ENCODE measurements at regions not wholly inside any gene's neighbourhood (a gene's known extent, or its start where the extent isn't known, plus 50 kb on each side); places are given as distances from the start of the nearest gene placed in this dataset.

- TF ChIP-seq BCLAF1 (IDR thresholded peaks at IDR 0.05) (no peak), SMARCA5 (IDR thresholded peaks at IDR 0.05) (no peak), SUPT20H (IDR thresholded peaks at IDR 0.05; ENCODE audit: borderline replicate concordance, control insufficient read depth, low read depth, low read length) (no peak), SMAD1 (IDR thresholded peaks at IDR 0.05; ENCODE audit: low read depth, partially characterized antibody) (no peak), NKRF (conservative IDR thresholded peaks at IDR 0.05) (no peak)
Measured at GRCh38 chr11:81000735-81001134, 1559.9 kb upstream of the TENM4 start (continued).

GRCh38 chr11:81000334-81000733, 1559.5 kb upstream of the TENM4 start:
- Histone ChIP-seq H4K20me1 (ENCODE audit: control insufficient read depth, insufficient read depth) (no peaks in the 10 kb centered on the region), H3K79me2 (ENCODE audit: control insufficient read depth, insufficient read depth, low read length) (no peaks in the 10 kb centered on the region), H3K27me3 (replicated peaks in 1 of 2; ENCODE audit: control insufficient read depth in 2 of 2, insufficient read depth in 2 of 2, low read length in 1 of 2) (no peaks in the 10 kb centered on the region), H2AFZ (ENCODE audit: control insufficient read depth, low read depth, low read length) (no peak overlapping the region), H3K4me3 (no peak overlapping the region), H3K9me3 (replicated peaks; ENCODE audit: control insufficient read depth, insufficient read depth, low read length) (no peaks in the 10 kb centered on the region), H3K9ac (ENCODE audit: control insufficient read depth, insufficient read depth, low read length) (no peak overlapping the region), H3K4me2 (ENCODE audit: control insufficient read depth, insufficient read depth) (no peak overlapping the region), H3K4me1 (ENCODE audit: control insufficient read depth, insufficient read depth, low read length) (no peaks in the 10 kb centered on the region), H3K27ac (ENCODE audit: control insufficient read depth, insufficient read depth) (no peak overlapping the region), H3K36me3 (ENCODE audit: control insufficient read depth in 2 of 2, insufficient read depth in 2 of 2, low read length in 1 of 2) (no peaks in the 10 kb centered on the region)
- ChIA-PET SMC1A (ENCODE audit: uncharacterized antibody, unreplicated experiment) (no interaction called here), POLR2A (no interaction called here), RAD21 (ENCODE audit: unreplicated experiment) (no interaction called here), CTCF (no interaction called here)
- ATAC-seq: no peak
- intact Hi-C loops (cut with micrococcal nuclease; ENCODE audit: unreplicated experiment) (no loop called here), in situ Hi-C loops (cut with MboI) (loop anchor here (25.0 kb wide), 1 partner anchor 1288 kb away; no protein-coding TSS in a partner anchor)
- TF ChIP-seq NRF1 (conservative IDR thresholded peaks at IDR 0.05; ENCODE audit: low read depth, low read length) (no peak), YBX1 (IDR thresholded peaks at IDR 0.05) (no peak), IRF4 (IDR thresholded peaks at IDR 0.05; ENCODE audit: low read depth, low read length) (no peak), SMC3 (IDR thresholded peaks at IDR 0.05; ENCODE audit: borderline replicate concordance, low read length) (no peak)
- FAIRE-seq: no peak
- BruUV-seq (replicated peaks): no TSS peak
- no peak for DNase-seq (ENCODE audit: low read depth, low spot score)
